B cell (primary cell): ENCODE measurements at regions not wholly inside any gene's neighbourhood (a gene's known extent, or its start where the extent isn't known, plus 50 kb on each side); places are given as distances from the start of the nearest gene placed in this dataset.

Experiments used
- EZH2 ChIP-seq: IDR thresholded peaks from 2 replicates; pipeline ENCODE4 v1.6.1; 2012; ENCODE audit warnings: borderline replicate concordance, low read depth, mild to moderate bottlenecking, moderate library complexity, low read length; ENCODE audit not compliant: insufficient read depth, poor library complexity, severe bottlenecking
- TF ChIP-seq, protein P1 (sequence below): fragments of 200-600 bp; IDR thresholded peaks from one replicate; pipeline ENCODE4 v1.8.0; 2022; ENCODE audit warnings: antibody characterized with exemption, mild to moderate bottlenecking

DNA sequence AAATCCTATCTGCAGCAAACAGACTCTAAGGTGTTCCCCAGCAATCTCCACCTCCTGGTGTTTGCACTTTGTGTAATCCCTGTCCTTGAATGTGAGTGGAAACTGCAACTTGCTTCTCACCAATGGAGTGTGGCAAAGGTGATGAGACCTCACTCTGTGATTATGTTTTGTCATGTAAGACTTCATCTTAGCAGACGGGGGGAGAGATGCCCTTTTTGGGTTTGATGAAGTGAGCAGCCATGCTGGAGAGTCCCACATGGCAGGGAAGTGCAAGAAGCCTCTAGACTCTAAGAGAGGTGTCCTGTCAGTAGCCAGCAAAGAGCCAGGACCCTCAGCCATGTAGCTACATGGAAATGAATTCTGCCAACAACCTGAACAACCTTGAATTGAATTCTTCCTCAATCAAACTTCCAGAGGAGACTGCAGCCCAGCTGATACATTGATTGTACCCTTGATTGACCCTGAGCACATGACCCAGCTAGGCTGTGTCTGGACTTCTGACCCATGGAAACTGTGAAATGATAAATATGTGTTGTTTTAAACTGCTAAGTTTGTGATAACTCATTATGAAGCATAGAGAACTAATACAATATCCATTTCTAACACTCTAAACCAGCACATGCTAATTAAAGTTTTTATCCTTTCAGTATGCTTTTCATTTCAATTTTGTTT lies 71.4 kb upstream of the RASGRF1 start:
- TF ChIP-seq, protein P1, sequence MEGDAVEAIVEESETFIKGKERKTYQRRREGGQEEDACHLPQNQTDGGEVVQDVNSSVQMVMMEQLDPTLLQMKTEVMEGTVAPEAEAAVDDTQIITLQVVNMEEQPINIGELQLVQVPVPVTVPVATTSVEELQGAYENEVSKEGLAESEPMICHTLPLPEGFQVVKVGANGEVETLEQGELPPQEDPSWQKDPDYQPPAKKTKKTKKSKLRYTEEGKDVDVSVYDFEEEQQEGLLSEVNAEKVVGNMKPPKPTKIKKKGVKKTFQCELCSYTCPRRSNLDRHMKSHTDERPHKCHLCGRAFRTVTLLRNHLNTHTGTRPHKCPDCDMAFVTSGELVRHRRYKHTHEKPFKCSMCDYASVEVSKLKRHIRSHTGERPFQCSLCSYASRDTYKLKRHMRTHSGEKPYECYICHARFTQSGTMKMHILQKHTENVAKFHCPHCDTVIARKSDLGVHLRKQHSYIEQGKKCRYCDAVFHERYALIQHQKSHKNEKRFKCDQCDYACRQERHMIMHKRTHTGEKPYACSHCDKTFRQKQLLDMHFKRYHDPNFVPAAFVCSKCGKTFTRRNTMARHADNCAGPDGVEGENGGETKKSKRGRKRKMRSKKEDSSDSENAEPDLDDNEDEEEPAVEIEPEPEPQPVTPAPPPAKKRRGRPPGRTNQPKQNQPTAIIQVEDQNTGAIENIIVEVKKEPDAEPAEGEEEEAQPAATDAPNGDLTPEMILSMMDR, result no peak
- no peak for TF ChIP-seq EZH2
